ENCODE measurements at regions not wholly inside any gene's neighbourhood (a gene's known extent, or its start where the extent isn't known, plus 50 kb on each side); places are given as distances from the start of the nearest gene placed in this dataset.
"Not testable (repeated sequence)": the region's sequence is repeated elsewhere in the genome, so short reads cannot be mapped to it uniquely, and the experiment has no call there.

GRCh38 chr5:53733853-53734252, 173.4 kb downstream of the NDUFS4 start:
- ChIA-PET POLR2A (no interaction called here), CTCF (no interaction called here)
- DNase-seq (ENCODE audit: extremely low spot score), result no peak
- no peak for TF ChIP-seq LEF1 (IDR thresholded peaks at IDR 0.05; ENCODE audit: borderline replicate concordance)
- TF ChIP-seq FOXA1 (IDR thresholded peaks at IDR 0.05), result no peak
- no peak for TF ChIP-seq L3MBTL2 (conservative IDR thresholded peaks at IDR 0.05)
- no peak for TF ChIP-seq FOXK2 (IDR thresholded peaks at IDR 0.05)
- no peak for TF ChIP-seq PKNOX1 (IDR thresholded peaks at IDR 0.05)
- TF ChIP-seq CTBP1 (IDR thresholded peaks at IDR 0.05; ENCODE audit: borderline replicate concordance), result no peak

- ChIA-PET POLR2A (no interaction called here), CTCF (no interaction called here)
- TF ChIP-seq SUZ12 (IDR thresholded peaks at IDR 0.05) (no peak), L3MBTL2 (conservative IDR thresholded peaks at IDR 0.05) (no peak), ARNT (IDR thresholded peaks at IDR 0.05) (no peak), NFRKB (IDR thresholded peaks at IDR 0.05) (no peak), TARDBP (IDR thresholded peaks at IDR 0.05) (no peak), SP1 (IDR thresholded peaks at IDR 0.05) (no peak), CTBP1 (IDR thresholded peaks at IDR 0.05; ENCODE audit: borderline replicate concordance) (no peak), ELF4 (IDR thresholded peaks at IDR 0.05) (no peak), ZNF384 (IDR thresholded peaks at IDR 0.05) (no peak), FOXA1 (IDR thresholded peaks at IDR 0.05) (no peak), FOXK2 (IDR thresholded peaks at IDR 0.05) (no peak), HDGF (IDR thresholded peaks at IDR 0.05; ENCODE audit: borderline replicate concordance) (no peak), FOXM1 (IDR thresholded peaks at IDR 0.05; ENCODE audit: borderline replicate concordance) (no peak), PKNOX1 (IDR thresholded peaks at IDR 0.05) (no peak)
- DNase-seq (ENCODE audit: extremely low spot score), result no peak
These were observed 177.7 kb downstream of the NDUFS4 start for GRCh38 chr5:53738105-53738504.

GRCh38 chr5:53739111-53739510, 178.7 kb downstream of the NDUFS4 start:
- POLR2A ChIA-PET, result no interaction called here
- CTCF ChIA-PET, result no interaction called here
- TF ChIP-seq PKNOX1 (IDR thresholded peaks at IDR 0.05), result no peak
- no peak for TF ChIP-seq CTBP1 (IDR thresholded peaks at IDR 0.05; ENCODE audit: borderline replicate concordance)
- TF ChIP-seq SUZ12 (IDR thresholded peaks at IDR 0.05), result no peak
- no peak for TF ChIP-seq L3MBTL2 (conservative IDR thresholded peaks at IDR 0.05)
- no peak for TF ChIP-seq ZNF384 (IDR thresholded peaks at IDR 0.05)
- no peak for TF ChIP-seq HDGF (IDR thresholded peaks at IDR 0.05; ENCODE audit: borderline replicate concordance)
- no peak for TF ChIP-seq BHLHE40 (IDR thresholded peaks at IDR 0.05; ENCODE audit: borderline replicate concordance)
- no peak for TF ChIP-seq NFRKB (IDR thresholded peaks at IDR 0.05)
- no peak for TF ChIP-seq ELF4 (IDR thresholded peaks at IDR 0.05)
- TF ChIP-seq TARDBP (IDR thresholded peaks at IDR 0.05), result no peak
- no peak for TF ChIP-seq SP1 (IDR thresholded peaks at IDR 0.05)
- TF ChIP-seq LEF1 (IDR thresholded peaks at IDR 0.05; ENCODE audit: borderline replicate concordance), result no peak
- no peak for TF ChIP-seq FOXK2 (IDR thresholded peaks at IDR 0.05)
- TF ChIP-seq FOXA1 (IDR thresholded peaks at IDR 0.05), result no peak
- TF ChIP-seq FOXM1 (IDR thresholded peaks at IDR 0.05; ENCODE audit: borderline replicate concordance), result no peak
- TF ChIP-seq ARNT (IDR thresholded peaks at IDR 0.05), result no peak
- no peak for DNase-seq (ENCODE audit: extremely low spot score)

- ChIA-PET CTCF (no interaction called here), POLR2A (no interaction called here)
- DNase-seq (ENCODE audit: extremely low spot score), result no peak
- TF ChIP-seq FOXM1 (IDR thresholded peaks at IDR 0.05; ENCODE audit: borderline replicate concordance), result no peak
- no peak for TF ChIP-seq BHLHE40 (IDR thresholded peaks at IDR 0.05; ENCODE audit: borderline replicate concordance)
- TF ChIP-seq FOXA1 (IDR thresholded peaks at IDR 0.05), result no peak
- TF ChIP-seq TARDBP (IDR thresholded peaks at IDR 0.05), result no peak
- no peak for TF ChIP-seq PKNOX1 (IDR thresholded peaks at IDR 0.05)
- no peak for TF ChIP-seq ARNT (IDR thresholded peaks at IDR 0.05)
- TF ChIP-seq L3MBTL2 (conservative IDR thresholded peaks at IDR 0.05), result no peak
- no peak for TF ChIP-seq NFRKB (IDR thresholded peaks at IDR 0.05)
- no peak for TF ChIP-seq HDGF (IDR thresholded peaks at IDR 0.05; ENCODE audit: borderline replicate concordance)
- no peak for TF ChIP-seq ELF4 (IDR thresholded peaks at IDR 0.05)
- TF ChIP-seq SUZ12 (IDR thresholded peaks at IDR 0.05), result no peak
- TF ChIP-seq CTBP1 (IDR thresholded peaks at IDR 0.05; ENCODE audit: borderline replicate concordance), result no peak
- no peak for TF ChIP-seq ZNF384 (IDR thresholded peaks at IDR 0.05)
- no peak for TF ChIP-seq FOXK2 (IDR thresholded peaks at IDR 0.05)
- no peak for TF ChIP-seq LEF1 (IDR thresholded peaks at IDR 0.05; ENCODE audit: borderline replicate concordance)
These were observed 189.2 kb downstream of the NDUFS4 start for GRCh38 chr5:53749621-53750020.

- POLR2A ChIA-PET; CTCF ChIA-PET; DNase-seq (ENCODE audit: extremely low spot score): not testable (repeated sequence)
These were observed 191.8 kb downstream of the NDUFS4 start for GRCh38 chr5:53752282-53752681.

- POLR2A ChIA-PET, result no interaction called here
- DNase-seq (ENCODE audit: extremely low spot score), result no peak
- CTCF ChIA-PET, result no interaction called here
- TF ChIP-seq L3MBTL2 (conservative IDR thresholded peaks at IDR 0.05), result no peak
- no peak for TF ChIP-seq HDGF (IDR thresholded peaks at IDR 0.05; ENCODE audit: borderline replicate concordance)
- no peak for TF ChIP-seq ARNT (IDR thresholded peaks at IDR 0.05)
- no peak for TF ChIP-seq TARDBP (IDR thresholded peaks at IDR 0.05)
- no peak for TF ChIP-seq LEF1 (IDR thresholded peaks at IDR 0.05; ENCODE audit: borderline replicate concordance)
- no peak for TF ChIP-seq ZNF384 (IDR thresholded peaks at IDR 0.05)
- no peak for TF ChIP-seq NFRKB (IDR thresholded peaks at IDR 0.05)
- no peak for TF ChIP-seq FOXM1 (IDR thresholded peaks at IDR 0.05; ENCODE audit: borderline replicate concordance)
- no peak for TF ChIP-seq SUZ12 (IDR thresholded peaks at IDR 0.05)
- no peak for TF ChIP-seq CTBP1 (IDR thresholded peaks at IDR 0.05; ENCODE audit: borderline replicate concordance)
- TF ChIP-seq PKNOX1 (IDR thresholded peaks at IDR 0.05), result no peak
- no peak for TF ChIP-seq FOXA1 (IDR thresholded peaks at IDR 0.05)
- TF ChIP-seq FOXK2 (IDR thresholded peaks at IDR 0.05), result no peak
- TF ChIP-seq ELF4 (IDR thresholded peaks at IDR 0.05), result no peak
- no peak for TF ChIP-seq BHLHE40 (IDR thresholded peaks at IDR 0.05; ENCODE audit: borderline replicate concordance)
These were observed 206.2 kb downstream of the NDUFS4 start for GRCh38 chr5:53766673-53767072.

Measured in HEK293T (cell line).